ENCODE measurements at regions not wholly inside any gene's neighbourhood (a gene's known extent, or its start where the extent isn't known, plus 50 kb on each side); places are given as distances from the start of the nearest gene placed in this dataset.
A peak's percentile ranks its signal among the peaks of the same experiment; 100 is the strongest.

GRCh38 chr5:84634256-84634655, 249.6 kb upstream of the EDIL3 start:
- Mint-ChIP-seq H3K27ac (ENCODE audit: unreplicated experiment) (no peak overlapping the region), H3K4me3 (ENCODE audit: unreplicated experiment) (no peak overlapping the region), H3K27me3 (ENCODE audit: insufficient read depth, unreplicated experiment) (peaks cover 3% of the 10 kb centered on the region), H3K9me3 (ENCODE audit: unreplicated experiment) (no peaks in the 10 kb centered on the region), H3K36me3 (ENCODE audit: insufficient read depth, unreplicated experiment) (no peaks in the 10 kb centered on the region), H3K4me1 (ENCODE audit: low read depth, unreplicated experiment) (no peaks in the 10 kb centered on the region)
- Histone ChIP-seq H3K27me3 (replicated peaks; ENCODE audit: control insufficient read depth, insufficient read depth, low read length) (no peaks in the 10 kb centered on the region), H3K9me3 (no peaks in the 10 kb centered on the region), H3K4me1 (no peaks in the 10 kb centered on the region), H3K4me3 (ENCODE audit: low read depth, low read length) (no peak overlapping the region), H3K36me3 (ENCODE audit: control insufficient read depth, insufficient read depth, low read length) (no peaks in the 10 kb centered on the region)
- POLR2A ChIA-PET: no interaction called here
- intact Hi-C loops (cut with micrococcal nuclease; ENCODE audit: unreplicated experiment): no loop called here
- CTCF ChIA-PET: no interaction called here
- peak in 1 of 2 experiments; percentile 29 for DNase-seq
- no peak for TF ChIP-seq CTCF (IDR thresholded peaks at IDR 0.05; ENCODE audit: insufficient read depth in 1 of 2, low read depth in 1 of 2, low read length in 1 of 2, severe bottlenecking in 1 of 2, unreplicated experiment in 1 of 2)
- no TSS peak for BruUV-seq (replicated peaks)

GRCh38 chr5:84632418-84632817, 247.7 kb upstream of the EDIL3 start:
- Mint-ChIP-seq H3K4me1 (ENCODE audit: low read depth, unreplicated experiment) (no peaks in the 10 kb centered on the region), H3K9me3 (ENCODE audit: unreplicated experiment) (no peaks in the 10 kb centered on the region), H3K27me3 (ENCODE audit: insufficient read depth, unreplicated experiment) (no peaks in the 10 kb centered on the region), H3K27ac (ENCODE audit: unreplicated experiment) (no peak overlapping the region), H3K36me3 (ENCODE audit: insufficient read depth, unreplicated experiment) (no peaks in the 10 kb centered on the region), H3K4me3 (ENCODE audit: unreplicated experiment) (no peak overlapping the region)
- Histone ChIP-seq H3K36me3 (ENCODE audit: control insufficient read depth, insufficient read depth, low read length) (no peaks in the 10 kb centered on the region), H3K27me3 (replicated peaks; ENCODE audit: control insufficient read depth, insufficient read depth, low read length) (no peaks in the 10 kb centered on the region), H3K4me1 (no peaks in the 10 kb centered on the region), H3K4me3 (ENCODE audit: low read depth, low read length) (no peak overlapping the region), H3K9me3 (no peaks in the 10 kb centered on the region)
- no TSS peak for BruUV-seq (replicated peaks)
- ChIA-PET CTCF (no interaction called here), POLR2A (no interaction called here)
- no peak for TF ChIP-seq CTCF (IDR thresholded peaks at IDR 0.05; ENCODE audit: insufficient read depth in 1 of 2, low read depth in 1 of 2, low read length in 1 of 2, severe bottlenecking in 1 of 2, unreplicated experiment in 1 of 2)
- DNase-seq: no peak
- intact Hi-C loops (cut with micrococcal nuclease; ENCODE audit: unreplicated experiment): no loop called here

- intact Hi-C loops (cut with micrococcal nuclease; ENCODE audit: unreplicated experiment): no loop called here
- no peak for TF ChIP-seq CTCF (IDR thresholded peaks at IDR 0.05; ENCODE audit: insufficient read depth in 1 of 2, low read depth in 1 of 2, low read length in 1 of 2, severe bottlenecking in 1 of 2, unreplicated experiment in 1 of 2)
- Histone ChIP-seq H3K4me3 (ENCODE audit: low read depth, low read length) (no peak overlapping the region), H3K9me3 (no peaks in the 10 kb centered on the region), H3K27me3 (replicated peaks; ENCODE audit: control insufficient read depth, insufficient read depth, low read length) (no peaks in the 10 kb centered on the region), H3K36me3 (ENCODE audit: control insufficient read depth, insufficient read depth, low read length) (no peaks in the 10 kb centered on the region), H3K4me1 (no peaks in the 10 kb centered on the region)
- BruUV-seq (replicated peaks): no TSS peak
- no peak overlapping the region for H3K4me3 Mint-ChIP-seq (ENCODE audit: unreplicated experiment)
- no peaks in the 10 kb centered on the region for H3K4me1 Mint-ChIP-seq (ENCODE audit: low read depth, unreplicated experiment)
- H3K27me3 Mint-ChIP-seq (ENCODE audit: insufficient read depth, unreplicated experiment): no peaks in the 10 kb centered on the region
- no peaks in the 10 kb centered on the region for H3K36me3 Mint-ChIP-seq (ENCODE audit: insufficient read depth, unreplicated experiment)
- H3K9me3 Mint-ChIP-seq (ENCODE audit: unreplicated experiment): no peaks in the 10 kb centered on the region
- H3K27ac Mint-ChIP-seq (ENCODE audit: unreplicated experiment): no peak overlapping the region
- CTCF ChIA-PET: no interaction called here
- POLR2A ChIA-PET: no interaction called here
- no peak for DNase-seq
Measured at GRCh38 chr5:84628918-84629317, 244.2 kb upstream of the EDIL3 start.
